Stimulated activated CD4-positive, alpha-beta T cell treated with anti-CD3 and anti-CD28 coated beads, Interleukin-4, amount 100 ng/mL, for 48 hours (primary cell): ENCODE measurements at regions not wholly inside any gene's neighbourhood (a gene's known extent, or its start where the extent isn't known, plus 50 kb on each side); places are given as distances from the start of the nearest gene placed in this dataset.

Source experiments
- DNase-seq, 2 donors: peaks; one replicate each; pipeline ENCODE4 v3.0.0-alpha.2; 2020; ENCODE audit warnings: low read depth in 2 of 2

DNA sequence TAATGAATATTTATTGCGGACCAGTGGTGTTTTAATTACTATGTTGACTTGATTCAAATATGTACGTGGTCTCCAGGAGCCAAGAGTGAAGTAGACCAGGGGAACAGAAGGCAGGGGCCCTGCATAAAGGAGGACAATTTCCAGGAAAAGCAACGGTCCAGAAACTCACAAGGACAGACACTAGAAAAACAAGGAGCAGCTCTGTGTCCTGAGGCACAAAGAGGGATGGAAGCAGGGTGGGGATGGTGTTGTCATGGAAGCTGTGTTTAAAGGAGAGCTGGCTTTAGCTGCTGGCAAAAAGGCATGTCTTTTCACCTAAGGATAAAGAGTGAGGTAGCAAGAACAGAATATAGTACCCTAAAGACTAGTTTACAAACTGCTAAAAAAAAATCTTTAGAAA lies 254.1 kb upstream of the TENM3 start:
- no peak for DNase-seq

DNA sequence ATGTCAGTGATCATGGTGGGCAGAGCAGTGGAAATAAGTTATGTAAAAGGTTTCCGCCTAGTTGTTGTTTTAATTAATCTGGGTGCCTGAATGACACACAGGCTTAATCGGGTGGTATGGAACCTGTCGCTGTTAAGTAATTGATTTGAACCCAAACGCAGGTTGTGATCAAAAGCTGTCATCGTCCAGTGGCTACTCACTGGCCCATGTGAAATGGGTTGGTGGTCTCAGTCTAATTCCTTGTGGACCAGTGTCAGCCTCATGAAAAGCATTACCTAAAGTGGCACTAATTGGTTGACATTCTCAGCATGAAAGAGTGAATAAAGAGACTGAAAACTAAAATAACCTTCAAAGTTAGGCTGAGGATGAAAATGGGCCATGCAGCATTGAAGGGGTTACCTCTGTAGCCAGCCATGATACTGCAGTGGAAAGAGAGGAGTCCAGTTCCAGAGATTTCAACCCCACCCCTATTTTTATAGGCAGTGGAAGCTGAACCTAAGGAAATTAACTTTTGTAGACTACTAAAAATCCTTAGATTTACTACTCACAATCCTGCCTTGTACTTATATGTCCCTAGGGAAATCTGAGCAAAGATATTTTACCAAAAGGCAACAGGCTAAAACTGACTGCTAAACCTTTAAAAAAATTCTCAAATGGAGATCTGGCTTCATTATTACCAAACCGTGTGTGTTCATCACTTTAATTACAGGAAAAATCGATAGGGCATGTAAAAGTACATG lies 251.7 kb upstream of the TENM3 start:
- DNase-seq, result no peak

DNA sequence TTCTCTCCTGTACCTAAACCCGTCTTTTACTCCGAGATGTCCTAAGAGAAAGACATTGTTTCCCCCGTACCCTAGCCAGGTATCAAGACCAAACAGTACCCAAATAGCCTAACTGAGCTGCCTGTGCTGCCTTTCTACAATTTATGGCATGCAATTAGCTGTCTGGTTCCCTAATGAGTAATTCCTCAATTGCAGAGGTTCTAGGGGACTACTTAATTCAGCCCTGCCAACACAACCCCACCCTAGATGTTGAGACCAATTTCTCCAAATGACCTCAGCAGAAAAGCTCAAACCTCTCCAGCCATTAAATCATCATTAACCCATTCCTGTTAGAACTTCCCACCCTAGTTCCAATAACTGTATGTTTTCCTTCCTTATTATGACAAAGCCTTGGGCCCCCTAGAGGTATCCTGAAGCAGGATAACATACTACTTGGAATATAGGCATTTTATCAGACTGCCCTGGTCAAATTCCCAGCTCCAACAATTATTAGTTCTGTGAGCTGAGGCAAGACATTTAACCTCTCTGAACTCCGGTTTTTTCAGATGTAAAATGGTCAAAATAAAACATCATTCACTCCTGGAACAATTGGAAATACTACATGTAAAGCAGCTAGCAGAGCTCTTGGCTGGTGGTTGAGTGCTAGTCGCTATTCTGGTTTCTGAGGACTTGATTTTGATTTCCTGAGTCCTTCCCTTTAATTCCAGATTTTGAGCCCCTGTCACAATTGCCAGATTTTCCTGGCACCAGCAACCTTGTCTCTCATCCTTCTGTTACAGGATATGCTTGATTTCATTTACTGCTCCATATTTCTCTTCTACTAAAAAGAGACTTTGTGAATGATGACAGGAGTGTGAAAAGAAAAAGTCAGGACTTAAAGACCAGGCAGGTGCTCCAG lies 244.6 kb upstream of the TENM3 start:
- no peak for DNase-seq

DNA sequence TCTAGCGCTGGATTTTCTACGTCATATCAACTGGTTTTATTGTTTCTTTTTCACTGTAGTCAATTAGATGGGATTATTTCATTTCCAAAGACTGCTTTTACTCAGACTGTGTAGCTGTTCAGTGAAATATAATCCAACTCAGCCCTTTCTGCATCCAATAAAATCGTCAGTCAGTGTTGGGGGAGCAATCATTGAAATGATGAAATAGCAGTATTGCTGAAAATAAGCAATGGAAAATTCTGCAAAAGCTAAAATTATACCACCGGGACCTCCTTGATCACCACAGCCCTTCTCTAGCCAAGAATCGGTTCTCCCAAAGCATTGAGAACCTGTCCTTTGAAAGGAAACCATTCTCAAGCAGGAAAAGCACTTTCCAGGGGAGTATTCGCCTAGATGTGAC lies 243.1 kb upstream of the TENM3 start:
- DNase-seq, result no peak

DNA sequence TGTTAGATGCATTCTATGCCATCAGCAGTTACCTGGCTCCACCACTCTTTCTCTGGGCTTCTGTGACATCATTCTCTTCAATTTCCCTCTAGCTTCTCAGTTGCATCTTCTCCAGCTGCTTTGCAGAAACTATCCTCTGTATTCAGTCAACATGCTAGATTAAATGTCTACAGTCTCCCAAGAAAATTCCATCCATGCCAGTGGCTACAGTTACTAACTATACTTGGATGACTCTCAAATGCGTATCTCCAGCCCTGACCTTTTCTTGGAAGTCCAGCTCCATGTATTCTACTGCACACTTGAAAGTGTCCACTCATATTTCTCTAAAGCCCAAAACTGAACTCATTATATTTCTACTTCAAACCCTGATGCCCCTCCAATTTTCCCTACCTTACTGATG lies 232.3 kb upstream of the TENM3 start:
- no peak for DNase-seq

DNA sequence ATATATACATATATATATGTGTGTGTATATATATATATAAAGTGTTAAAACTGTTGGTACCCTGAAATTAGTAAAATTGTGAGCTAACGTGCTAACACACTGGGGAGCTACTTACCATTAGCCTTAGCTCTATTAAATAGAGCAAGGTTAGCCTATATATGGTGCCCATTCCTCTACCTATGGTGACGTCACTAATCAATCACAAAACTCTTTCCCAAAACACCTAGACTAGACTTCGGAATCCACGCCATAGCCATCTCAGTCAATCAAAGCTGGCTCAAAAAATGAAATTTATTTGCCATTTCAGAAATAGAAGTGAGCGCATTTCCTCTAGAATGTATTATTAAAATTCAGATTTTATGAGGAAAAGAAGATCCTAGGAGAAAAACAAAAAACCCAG lies 229.0 kb upstream of the TENM3 start:
- DNase-seq, result no peak

DNA sequence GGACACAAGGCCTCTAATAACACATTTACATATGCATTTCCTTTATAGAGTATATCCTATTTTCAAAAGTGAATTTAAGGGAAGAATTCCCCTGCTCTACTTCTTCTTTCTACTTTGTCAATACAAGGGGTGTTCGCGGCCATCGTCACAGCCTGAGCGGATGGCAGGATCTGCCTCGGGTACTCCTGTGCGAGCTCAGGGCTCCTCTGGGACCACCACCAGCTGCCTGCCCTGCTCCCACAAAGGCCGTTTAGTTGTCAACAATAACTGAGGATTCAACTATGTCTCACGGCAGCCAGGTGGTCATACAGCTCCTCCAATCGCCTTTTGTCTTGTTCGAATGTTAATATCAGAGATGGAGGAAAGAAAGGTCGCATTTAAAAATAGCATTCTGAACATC lies 228.2 kb upstream of the TENM3 start:
- no peak for DNase-seq

DNA sequence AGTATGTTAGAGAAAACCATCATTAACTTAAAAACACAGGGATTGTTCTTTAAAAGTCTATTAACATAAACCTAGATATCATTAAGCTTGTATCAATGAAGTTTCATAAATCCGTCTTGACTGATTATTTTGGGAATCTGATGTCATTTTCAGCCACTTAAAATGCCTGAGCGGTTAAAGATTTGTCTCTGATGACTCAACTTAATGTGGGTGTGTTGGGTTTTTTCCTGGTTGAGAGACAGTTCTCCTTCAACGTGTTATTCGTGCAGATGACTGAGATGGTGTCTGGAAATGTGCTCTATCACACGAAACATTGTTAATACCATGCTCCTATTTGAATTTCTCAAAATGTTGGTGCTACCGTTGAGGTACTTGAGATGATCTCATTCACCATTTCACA lies 227.3 kb upstream of the TENM3 start:
- DNase-seq, result no peak

DNA sequence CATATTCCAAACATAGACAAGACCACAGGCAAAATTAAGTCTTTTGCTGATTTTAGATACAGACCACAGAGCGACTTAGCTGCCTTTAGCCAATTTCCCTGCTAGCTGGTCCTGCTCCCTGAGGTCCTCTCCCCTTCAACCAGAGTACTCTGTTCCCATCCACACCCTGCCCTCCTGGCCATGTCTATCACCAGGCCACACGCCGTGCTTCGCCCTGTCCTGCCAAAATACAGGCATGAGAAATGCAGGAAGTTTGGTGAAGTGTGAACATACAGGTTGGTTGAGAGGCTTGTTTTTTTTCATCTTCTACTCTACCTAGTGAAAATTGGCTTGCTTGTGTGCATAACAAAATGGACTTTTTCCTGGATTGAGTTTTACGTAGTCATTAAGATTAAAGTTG lies 226.2 kb upstream of the TENM3 start:
- no peak for DNase-seq

DNA sequence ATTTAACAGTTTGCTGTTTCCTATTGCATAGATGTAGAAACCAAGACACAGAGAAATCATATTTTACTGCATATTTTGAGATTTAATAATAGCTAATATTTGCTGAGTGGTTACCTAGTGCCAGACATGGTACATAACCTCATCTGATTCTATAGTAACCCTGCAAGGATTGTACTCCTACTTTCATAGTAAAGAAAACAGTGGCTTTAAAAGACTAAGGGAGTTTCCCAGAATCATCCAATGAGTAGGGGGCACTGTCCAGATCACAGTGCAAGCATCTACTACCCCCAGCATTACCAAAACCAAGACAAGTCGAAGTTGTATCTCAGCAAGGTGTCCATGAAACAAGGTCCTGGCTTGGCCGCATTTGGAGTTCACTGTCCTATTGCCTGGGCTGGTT lies 224.5 kb upstream of the TENM3 start:
- no peak for DNase-seq

DNA sequence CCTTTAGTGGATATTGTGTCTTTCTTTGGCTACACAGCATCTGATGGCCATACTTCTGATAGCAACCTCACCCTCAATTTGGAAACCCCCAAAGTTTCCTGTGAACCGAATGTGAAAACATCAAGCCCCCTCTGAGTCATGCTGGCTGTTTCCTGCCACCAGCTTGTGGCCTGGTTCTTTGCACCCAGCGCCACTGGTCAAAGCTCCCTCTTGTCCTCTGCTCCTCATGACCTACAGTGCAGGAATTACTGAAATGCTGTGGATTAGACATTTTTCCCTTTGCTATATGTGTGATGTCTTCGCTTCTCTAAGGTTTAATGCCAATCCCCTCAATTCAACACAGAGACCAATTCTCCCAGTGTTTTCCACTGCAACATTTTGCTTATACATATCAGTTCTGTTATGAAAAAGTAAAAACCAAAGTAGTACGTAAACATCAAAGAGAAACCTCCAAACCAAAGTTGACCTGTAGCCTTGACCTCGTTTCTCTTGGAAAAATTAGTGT lies 224.0 kb upstream of the TENM3 start:
- no peak for DNase-seq

DNA sequence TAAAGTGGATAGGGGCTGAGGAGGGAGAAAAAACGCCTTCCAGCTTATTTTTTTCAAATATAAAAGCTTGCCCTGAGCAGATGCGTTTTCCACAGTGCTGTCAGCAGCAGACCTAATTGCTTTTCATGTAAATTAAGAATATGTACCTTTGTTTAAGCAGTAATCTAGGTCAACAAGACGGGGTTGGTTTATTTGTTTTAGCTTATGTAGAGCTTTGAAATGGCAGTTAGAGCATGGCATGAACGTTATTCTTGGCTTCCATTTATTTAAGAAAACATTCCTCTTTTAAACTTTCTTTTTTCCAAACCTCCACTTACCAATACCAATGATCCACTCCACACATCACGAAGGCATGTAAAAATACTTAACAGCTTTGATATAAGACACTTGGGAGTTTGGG lies 220.3 kb upstream of the TENM3 start:
- DNase-seq, result no peak

DNA sequence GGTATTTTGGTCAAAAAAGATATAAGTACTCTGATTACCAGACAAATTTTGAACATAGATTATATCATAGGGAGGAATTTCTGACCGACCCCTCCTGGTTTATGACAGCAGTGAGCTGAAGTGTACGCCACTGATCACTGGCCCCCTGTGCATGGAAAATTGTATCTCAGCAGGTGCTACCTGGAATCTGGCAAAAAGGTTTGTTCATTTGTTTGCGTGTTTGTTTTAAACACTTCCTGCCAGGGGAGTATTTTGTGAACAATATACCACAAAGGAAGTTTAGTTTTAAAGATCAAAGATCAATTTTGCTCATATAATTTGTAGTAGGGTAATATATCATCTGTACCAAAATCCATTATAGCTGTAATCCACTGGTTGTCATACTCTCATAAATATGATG lies 219.7 kb upstream of the TENM3 start:
- no peak for DNase-seq

DNA sequence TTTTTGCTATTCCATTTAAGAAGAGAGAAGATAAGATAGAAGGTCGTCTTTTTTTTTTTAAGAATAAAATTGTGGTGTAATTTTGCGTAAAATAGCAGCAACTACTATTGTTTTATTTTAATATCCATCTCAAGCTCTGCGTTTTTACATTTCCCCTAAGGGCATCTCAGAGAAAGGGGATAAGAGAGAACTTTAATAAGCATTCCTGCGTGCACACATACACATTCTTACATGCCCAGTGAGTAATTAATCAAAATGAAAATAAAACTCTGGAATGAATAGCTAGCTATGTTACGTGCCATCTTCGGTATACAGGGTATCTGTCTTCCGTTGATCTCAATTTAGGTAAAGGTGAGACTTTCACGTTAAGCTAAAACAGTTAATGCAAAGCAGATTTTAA lies 200.3 kb upstream of the TENM3 start:
- no peak for DNase-seq

DNA sequence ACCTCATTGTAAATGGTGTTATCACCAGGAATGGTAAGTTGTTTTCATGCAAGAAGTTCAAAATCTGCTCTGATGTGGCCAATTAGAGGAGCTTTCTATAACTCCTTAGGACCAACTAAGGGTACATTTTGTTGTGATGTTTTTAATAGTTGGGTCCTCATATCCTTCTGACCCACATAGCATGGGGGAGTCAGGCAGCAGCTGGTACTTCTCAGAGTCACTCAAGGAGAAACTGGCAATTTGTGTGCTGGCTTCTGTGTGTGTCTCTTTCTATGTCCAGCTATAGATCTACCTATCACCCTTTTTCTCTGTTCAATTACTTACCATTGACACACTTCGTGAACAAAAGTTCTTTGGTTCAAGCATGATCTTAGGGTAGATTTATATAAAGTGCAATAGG lies 194.3 kb upstream of the TENM3 start:
- DNase-seq, result no peak

DNA sequence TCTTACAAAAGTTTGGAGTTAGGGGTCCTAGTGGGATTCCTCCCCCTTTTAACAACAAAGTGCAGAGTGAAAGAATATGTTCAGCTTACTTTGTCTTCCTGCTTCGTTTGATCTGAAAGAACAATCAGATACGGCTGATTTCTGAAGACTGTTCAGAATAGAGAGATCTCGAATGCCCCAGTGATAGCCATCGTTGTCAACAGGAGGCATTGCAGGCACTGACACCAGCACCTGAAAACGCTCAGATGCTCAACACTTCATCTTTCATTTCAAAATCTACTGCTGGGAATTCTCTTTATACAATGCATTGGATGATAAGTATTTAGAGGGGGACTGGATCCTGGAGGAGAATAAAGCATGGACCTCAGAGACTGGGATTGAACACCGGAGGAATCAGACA lies 186.3 kb upstream of the TENM3 start:
- DNase-seq, result no peak

DNA sequence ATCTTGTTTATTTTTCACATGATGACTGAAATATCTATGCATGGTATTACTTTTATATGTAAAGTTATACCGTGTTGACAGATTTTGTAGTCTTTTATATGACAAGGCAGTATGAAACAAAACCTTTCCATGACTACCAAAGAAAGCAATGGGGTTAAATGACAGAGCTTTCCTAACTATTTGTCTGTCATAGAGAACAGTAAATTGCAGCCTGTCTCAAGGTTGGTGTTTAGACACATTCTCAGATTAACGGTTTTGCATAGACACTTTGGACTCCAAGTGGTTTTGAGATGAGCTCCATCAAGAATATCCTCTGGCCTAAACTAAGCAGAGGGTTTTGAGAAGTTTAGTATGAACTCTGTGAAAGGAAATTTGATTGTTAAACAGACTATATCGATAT lies 180.7 kb upstream of the TENM3 start:
- DNase-seq, result no peak

DNA sequence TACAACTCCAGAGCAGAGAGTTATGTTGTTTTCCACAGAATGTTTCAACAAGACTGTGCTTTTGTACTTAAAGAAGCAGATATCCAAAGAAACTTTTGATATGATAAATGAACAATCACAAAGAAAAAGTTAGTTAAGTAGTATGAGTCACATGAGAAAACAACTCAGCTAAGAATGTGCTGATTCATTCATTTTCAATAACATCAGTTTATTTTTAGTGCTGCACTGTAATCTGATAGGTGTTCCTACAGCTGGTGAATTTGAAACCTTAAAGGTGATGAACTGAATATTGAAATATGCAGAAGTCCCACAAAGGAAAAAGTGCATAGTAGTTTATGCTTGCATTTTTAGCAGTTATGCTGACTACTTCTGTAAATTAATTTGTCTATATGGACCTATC lies 180.3 kb upstream of the TENM3 start:
- no peak for DNase-seq

DNA sequence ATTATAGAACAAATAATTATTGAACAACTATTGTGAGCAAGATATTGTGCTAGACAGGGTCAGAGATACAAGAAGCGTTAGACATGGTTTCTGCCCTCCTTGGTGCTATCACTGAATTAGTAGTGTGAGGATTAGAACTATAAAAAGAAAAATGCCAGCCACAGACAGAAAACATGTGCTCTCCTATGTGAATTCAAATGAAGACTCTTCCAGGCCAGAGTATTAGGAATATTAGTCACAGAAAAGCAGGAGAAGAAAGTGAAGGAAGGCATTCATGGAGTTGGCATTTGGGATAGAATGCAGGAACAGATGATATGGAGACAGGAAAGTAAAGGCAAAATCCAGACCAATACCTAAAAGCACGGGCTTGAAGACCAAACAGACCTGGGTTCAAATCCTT lies 179.6 kb upstream of the TENM3 start:
- no peak for DNase-seq

DNA sequence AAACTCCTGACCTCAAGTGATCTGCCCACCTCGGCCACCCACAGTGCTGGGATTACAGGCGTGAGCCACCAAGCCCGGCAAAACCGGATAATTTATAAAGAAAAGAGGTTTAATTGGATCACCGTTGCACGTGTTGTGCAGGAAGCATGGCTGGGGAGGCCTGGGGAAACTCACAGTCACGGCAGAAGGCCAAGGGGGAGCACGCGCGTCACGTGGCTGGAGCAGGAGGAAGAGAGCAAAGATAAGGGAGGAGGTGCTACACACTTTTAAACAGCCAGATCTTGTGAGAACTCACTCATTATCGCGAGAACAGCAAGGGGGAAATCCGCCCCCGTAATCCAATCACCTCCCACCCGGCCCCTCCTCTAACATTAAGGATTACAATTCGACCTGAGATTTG lies 177.9 kb upstream of the TENM3 start:
- DNase-seq, result no peak

DNA sequence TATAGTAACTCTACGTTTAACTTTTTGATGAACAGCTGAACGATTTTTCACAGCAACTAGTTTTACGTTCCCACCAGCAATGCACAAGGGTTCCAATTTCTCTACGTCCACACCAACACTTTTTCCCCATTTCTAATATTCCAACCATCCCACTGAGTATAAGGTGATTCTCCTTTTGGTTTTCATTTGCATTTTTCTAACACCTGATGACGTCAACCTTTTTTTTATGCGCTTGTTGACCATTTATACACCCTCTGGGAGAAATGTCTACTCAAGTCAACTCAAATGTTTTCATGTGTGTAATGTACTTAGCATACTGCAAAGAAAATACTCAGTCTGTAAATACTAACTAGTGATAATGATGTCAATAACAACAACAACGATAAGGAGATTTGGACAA lies 177.2 kb upstream of the TENM3 start:
- DNase-seq, result no peak

DNA sequence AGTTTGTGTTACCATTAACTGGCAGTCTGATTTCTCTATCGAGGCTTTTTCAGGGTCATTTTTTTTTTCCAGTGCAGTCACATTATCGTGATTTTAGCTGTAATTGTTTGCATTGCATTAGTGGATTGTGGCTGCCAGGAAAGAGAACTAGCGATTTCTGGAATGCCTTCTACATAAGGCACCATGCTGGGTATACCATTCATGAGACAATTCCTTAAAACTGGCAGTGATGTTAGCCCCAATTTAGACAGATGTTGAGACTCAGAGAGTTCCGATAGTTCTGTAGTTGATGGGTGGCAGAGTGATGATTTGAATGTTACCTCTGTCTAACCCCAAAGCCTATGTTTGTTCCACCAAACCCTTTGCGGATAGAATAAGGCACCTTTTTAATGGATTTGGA lies 175.4 kb upstream of the TENM3 start:
- DNase-seq, result no peak

DNA sequence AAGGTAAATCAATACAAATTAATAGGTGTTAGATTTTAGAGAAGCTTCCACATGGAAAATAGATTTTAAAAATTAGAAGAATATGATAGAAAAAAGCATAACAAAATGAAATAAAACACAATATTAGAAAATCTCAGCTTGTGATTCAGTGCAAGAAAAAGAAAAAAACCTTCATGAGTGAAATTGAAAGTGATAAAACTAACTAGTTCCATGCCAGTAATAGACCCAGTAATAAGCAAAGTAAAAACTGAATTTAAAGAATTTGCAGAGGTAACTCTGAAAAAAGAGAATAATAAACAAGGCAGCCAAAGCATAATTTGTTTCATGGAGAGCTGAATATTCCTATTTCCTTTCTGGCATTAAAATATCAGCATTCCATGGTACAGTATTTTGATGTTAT lies 174.3 kb upstream of the TENM3 start:
- no peak for DNase-seq
